ENCODE measurements at regions not wholly inside any gene's neighbourhood (a gene's known extent, or its start where the extent isn't known, plus 50 kb on each side); places are given as distances from the start of the nearest gene placed in this dataset.

DNA sequence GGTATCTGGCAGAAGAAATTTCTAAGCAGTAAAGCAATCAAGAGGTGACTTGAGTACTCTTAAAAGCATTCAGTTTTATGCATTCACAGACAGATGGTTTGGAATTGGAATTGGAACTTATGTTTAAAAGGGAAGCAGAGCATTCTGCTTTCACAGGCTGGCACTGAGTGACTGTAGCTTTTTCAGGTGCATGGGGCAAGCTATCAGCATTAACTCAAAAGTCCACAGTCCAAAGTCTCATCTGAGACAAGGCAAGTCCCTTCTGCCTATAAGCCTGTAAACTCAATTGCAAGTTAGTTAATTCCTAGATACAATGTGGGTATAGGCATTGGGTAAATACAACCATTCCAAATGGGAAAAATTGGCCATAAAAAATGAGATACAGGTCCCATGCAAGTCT, 1620.3 kb downstream of the MRPL39 start:
- TF ChIP-seq CEBPB (IDR thresholded peaks at IDR 0.05; ENCODE audit: low read depth, low read length) (no peak), RFX5 (IDR thresholded peaks at IDR 0.05; ENCODE audit: low read depth, low read length) (no peak), POLR2A (IDR thresholded peaks at IDR 0.05; ENCODE audit: low read depth, low read length) (no peak), MAZ (IDR thresholded peaks at IDR 0.05; ENCODE audit: borderline replicate concordance, low read depth, low read length) (no peak), MXI1 (IDR thresholded peaks at IDR 0.05; ENCODE audit: borderline replicate concordance, low read depth, low read length) (no peak), RAD21 (IDR thresholded peaks at IDR 0.05; ENCODE audit: low read length) (no peak), CHD1 (IDR thresholded peaks at IDR 0.05; ENCODE audit: low read depth, low read length) (no peak), NFE2L2 (IDR thresholded peaks at IDR 0.05; ENCODE audit: low read depth, low read length) (no peak)
- TF ChIP-seq, protein P1, sequence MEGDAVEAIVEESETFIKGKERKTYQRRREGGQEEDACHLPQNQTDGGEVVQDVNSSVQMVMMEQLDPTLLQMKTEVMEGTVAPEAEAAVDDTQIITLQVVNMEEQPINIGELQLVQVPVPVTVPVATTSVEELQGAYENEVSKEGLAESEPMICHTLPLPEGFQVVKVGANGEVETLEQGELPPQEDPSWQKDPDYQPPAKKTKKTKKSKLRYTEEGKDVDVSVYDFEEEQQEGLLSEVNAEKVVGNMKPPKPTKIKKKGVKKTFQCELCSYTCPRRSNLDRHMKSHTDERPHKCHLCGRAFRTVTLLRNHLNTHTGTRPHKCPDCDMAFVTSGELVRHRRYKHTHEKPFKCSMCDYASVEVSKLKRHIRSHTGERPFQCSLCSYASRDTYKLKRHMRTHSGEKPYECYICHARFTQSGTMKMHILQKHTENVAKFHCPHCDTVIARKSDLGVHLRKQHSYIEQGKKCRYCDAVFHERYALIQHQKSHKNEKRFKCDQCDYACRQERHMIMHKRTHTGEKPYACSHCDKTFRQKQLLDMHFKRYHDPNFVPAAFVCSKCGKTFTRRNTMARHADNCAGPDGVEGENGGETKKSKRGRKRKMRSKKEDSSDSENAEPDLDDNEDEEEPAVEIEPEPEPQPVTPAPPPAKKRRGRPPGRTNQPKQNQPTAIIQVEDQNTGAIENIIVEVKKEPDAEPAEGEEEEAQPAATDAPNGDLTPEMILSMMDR (conservative IDR thresholded peaks at IDR 0.05; ENCODE audit: low read depth, low read length): no peak
- TF ChIP-seq, protein P2, sequence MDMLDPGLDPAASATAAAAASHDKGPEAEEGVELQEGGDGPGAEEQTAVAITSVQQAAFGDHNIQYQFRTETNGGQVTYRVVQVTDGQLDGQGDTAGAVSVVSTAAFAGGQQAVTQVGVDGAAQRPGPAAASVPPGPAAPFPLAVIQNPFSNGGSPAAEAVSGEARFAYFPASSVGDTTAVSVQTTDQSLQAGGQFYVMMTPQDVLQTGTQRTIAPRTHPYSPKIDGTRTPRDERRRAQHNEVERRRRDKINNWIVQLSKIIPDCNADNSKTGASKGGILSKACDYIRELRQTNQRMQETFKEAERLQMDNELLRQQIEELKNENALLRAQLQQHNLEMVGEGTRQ (IDR thresholded peaks at IDR 0.05; ENCODE audit: low read depth, low read length): no peak

Measured in IMR-90 (cell line).